ENCODE measurements at regions not wholly inside any gene's neighbourhood (a gene's known extent, or its start where the extent isn't known, plus 50 kb on each side); places are given as distances from the start of the nearest gene placed in this dataset.

GRCh38 chrX:7617994-7618393, 225.0 kb upstream of the VCX start:
- TF ChIP-seq, protein P1, sequence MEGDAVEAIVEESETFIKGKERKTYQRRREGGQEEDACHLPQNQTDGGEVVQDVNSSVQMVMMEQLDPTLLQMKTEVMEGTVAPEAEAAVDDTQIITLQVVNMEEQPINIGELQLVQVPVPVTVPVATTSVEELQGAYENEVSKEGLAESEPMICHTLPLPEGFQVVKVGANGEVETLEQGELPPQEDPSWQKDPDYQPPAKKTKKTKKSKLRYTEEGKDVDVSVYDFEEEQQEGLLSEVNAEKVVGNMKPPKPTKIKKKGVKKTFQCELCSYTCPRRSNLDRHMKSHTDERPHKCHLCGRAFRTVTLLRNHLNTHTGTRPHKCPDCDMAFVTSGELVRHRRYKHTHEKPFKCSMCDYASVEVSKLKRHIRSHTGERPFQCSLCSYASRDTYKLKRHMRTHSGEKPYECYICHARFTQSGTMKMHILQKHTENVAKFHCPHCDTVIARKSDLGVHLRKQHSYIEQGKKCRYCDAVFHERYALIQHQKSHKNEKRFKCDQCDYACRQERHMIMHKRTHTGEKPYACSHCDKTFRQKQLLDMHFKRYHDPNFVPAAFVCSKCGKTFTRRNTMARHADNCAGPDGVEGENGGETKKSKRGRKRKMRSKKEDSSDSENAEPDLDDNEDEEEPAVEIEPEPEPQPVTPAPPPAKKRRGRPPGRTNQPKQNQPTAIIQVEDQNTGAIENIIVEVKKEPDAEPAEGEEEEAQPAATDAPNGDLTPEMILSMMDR (IDR thresholded peaks at IDR 0.05): no peak
- TF ChIP-seq POLR2A (IDR thresholded peaks at IDR 0.05): no peak
